DMS114 treated with DMSO at 0.1 percent for 48 hours (cell line): ENCODE measurements at regions not wholly inside any gene's neighbourhood (a gene's known extent, or its start where the extent isn't known, plus 50 kb on each side); places are given as distances from the start of the nearest gene placed in this dataset.

Experiments
- DNase-seq: peaks from one replicate; lab custom pipeline; 2025; ENCODE audit not compliant: unreplicated experiment; lab: John Stamatoyannopoulos, UW

DNA sequence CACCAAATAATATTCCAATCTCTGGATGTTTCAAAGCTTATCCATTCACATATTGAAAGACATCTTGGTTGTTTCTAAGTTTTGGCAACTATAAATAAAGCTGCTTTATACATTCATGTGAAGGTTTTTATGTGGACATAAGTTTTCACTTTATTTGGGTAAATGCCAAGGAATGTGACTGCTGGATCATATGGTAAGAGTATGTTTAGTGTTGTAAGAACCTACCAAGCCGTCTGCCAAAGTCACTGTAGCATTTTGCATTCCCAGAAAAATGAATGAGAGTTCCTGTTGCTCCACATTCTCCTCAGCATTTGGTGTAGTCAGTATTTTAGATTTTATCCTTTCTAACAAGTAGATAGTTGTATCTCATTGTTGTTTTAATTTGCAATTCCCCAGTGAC lies 1047.7 kb downstream of the C4orf33 start:
- DNase-seq, result no peak

DNA sequence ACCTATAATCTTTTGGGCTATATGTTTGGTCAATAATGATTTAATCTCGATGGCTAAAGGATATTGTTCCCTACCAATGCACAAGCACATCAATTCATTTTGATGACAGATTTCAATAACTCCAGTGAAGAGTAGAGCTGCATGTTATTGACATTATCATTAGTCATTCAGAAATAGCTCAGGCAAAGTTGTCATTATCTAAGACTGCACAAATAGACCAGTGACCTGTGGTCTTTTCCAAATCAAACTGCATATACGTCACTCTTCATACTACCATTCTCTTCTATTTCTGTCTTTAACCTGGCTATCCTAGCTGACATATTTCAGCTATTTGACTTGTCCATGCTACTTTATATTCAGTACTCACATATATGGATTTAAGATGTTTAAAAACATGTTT lies 1050.8 kb downstream of the C4orf33 start:
- DNase-seq, result no peak

DNA sequence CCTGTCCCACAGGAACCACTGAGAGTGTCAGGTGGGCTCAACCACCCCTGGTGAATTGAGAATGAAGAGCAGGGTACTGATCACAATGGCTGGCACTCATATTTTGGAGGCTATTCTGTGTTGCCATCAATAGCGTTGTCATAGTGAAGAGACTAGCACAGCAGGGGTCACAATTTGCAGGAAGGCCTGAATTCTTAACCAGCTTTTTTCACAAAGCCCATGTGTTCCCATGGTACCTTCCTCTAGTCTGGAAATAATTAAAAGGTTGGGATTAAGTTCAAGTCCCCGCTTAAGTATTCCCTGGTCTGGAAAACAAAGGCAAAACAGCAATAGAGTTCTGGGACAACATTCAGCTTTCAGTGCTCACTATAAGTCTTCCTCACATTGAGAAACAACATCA lies 1051.7 kb downstream of the C4orf33 start:
- no peak for DNase-seq

DNA sequence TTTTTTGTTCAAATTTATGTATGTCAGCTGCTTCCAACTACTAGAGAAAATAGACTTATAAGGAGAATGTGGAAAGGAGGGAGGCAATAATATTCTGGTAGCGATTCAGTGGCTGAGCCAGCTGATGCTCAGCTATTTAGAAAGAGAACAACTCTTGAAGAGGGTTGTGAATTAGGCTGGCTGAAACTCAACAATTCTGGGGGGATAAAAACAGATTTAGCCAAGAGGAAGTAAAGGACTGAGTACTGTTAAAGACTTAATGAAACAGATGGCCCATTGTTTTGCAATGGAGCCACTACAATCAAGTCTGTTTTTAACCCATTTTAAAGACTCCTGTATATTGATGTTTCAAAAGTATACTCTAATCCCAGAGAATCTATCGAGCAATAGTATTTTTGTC lies 1058.9 kb downstream of the C4orf33 start:
- DNase-seq, result no peak

DNA sequence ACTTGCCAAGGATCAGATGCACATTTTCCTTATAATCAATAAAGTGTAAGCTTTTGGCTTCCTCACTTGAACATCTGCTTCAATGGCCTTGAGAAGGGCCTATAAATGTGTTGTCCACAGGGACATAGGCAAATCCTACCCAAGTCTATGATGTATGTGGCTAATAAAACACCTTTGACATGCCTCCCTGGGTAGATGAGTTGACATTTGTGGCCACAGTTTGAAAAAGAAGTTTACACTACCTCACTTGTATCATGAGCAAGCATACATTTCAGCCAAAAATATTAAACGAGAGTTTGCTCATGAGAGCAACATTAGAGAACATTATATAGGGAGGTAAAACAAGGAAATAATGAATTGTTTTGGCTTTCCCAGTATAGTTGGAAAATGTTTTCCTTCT lies 1067.7 kb downstream of the C4orf33 start:
- DNase-seq, result no peak

DNA sequence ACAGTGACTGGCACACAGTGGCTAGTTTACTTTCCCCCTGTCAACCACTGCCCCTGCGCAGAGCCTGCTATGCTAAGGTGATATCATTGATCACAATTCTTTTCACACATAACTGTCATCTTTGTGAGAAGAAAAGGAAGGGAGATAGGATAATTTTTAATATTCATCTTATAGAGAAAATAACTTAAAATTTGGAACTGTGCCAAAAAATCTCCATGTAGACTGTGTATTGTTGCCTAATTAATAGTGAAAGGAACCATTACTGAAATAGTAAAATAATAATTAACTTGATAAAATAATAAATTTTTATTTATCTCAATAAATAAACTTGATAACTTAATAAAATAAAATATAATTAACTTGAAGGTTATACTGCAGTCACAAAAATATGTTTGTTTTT lies 1069.4 kb downstream of the C4orf33 start:
- no peak for DNase-seq

DNA sequence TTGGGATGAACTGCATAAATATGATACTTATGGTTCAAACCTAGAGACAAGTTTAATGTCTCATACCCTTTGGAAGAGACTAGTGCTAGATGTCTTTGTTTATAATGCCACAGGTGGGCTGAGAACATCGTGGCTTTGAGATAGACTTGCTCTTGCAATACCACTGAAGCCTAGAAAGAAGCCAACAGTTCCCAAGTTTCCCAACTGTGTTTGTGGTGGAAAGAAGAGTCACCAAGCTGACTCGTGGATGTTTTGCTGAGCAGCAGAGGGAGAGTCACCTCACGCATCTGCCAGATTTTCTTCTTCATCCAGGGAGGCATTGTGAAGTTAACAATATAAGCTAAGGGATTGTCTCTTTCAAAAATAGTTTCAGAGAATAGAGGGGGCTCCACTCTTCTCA lies 1076.2 kb downstream of the C4orf33 start:
- no peak for DNase-seq

DNA sequence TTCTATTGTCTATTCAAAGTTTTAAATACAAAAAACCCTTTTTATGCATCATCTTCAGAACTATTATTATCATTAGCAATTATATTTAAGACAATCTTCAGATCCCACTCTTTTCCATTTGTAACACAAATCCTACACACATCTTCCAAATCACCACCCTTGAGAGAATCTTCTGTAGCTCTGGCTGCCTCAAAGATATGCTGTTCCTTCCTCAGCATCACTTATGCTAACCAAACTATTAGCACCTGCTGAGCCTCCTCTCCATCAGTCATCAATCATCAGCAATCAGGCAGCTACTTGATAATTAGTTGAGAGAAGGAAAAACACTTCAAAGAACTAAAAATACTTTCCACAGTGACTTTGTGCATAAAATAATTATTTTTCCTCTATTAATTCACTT lies 1082.2 kb downstream of the C4orf33 start:
- DNase-seq, result no peak

DNA sequence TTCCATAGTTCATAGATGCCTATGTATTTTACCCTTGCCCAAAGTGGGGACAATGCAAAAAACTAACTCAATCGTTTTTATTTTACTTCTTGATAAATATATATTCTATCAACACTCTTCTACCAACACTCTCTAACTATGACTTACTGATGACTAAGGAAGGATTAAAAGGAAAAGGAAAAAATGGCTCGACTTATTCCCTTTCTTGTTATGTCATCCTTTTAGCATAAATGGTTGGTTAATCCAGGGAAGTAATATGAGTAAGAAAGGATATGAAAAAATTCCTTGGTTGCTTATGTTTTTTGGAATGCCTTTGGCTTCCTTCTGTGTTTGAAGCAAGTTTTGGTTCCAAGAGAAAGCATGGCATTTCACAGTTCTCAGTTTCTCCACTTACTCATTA lies 1087.1 kb downstream of the C4orf33 start:
- no peak for DNase-seq

DNA sequence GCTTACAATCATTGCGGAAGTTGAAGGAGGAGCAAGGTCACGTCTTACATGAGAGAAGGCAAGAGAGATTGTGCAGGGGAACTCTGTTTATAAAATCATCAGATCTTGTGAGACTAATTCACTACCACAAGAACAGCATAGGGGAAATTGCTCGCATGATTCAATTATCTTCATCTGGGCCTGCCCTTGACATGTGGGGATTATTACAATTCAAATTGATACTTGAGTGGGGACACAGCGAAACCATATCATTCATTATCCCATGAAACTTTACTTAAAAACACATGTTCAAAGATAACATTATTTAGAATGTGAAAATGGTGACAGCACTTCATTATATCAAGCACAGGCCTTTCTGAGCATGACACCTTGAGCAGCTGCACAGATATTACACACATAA lies 1087.8 kb downstream of the C4orf33 start:
- DNase-seq, result no peak

DNA sequence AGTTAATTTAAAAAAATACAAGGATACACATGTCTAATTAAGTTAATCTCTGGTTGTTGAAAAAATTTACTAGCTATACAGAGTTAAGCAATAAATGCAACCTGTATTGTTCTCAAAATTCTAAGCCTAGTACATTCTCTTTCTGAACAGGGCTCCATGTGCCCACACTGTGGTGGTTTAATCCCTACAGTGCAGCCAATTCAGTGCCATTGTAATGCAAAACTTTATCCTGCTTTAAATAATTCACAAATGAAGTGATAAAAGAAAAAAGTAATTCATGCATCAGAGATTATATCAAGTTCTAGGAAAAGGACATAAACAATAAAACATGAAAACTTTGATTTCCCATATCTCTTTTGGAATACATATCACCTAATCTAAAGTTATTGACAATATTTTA lies 1089.2 kb downstream of the C4orf33 start:
- no peak for DNase-seq

DNA sequence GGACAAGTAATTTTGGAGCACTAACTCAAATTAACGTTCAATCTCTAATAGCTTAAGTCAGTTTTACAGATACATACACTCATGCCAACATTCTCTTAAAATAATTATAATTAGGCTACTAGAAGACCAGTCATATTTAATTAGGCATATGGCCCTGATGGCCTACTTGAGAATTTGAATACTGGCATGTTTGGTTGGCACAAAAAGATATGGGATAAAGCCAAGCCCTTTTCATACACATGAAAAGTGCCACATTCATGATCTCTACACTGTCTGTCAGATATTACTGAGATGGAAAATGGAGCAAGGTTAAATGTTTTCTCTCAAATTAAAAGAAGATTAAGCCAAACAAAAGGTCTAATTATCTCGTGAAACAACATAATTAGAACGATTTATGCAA lies 1091.0 kb downstream of the C4orf33 start:
- no peak for DNase-seq

DNA sequence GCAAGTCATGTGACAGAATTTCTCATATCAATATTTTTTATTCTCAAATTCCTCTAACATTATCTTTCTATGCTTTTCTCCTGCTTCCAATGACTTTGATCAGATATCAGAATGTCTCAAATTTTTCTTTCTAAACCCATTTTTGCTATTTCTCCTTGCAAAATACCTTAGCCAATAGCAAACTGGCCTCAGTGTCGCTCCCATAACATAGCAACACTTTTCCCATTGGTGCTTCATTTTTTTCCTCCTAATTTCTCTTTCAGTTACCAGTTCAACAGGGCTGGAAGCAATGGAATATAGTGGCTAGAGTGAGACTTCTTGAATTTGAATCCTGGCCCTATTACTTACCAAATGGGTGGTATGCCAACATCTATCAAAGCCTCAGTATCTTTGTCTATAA lies 1091.6 kb downstream of the C4orf33 start:
- DNase-seq, result no peak

DNA sequence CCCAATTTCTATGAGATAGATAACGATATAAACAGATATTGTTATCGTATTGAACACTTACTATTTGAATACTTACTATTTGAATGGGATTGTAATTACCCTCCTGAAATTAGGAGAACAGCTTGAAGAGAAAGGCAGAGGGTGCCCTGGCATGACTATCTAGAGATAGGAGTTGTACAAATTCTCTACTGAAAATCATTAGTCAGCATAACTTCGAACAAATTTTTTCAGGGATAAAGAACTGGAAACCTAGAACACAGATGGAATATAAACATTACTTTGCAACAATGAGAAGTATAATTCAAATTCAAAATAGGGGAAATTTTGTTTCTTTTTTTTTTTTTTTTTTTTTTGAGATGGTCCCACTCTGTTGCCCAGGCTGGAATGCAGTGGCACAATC lies 1096.8 kb downstream of the C4orf33 start:
- no peak for DNase-seq

DNA sequence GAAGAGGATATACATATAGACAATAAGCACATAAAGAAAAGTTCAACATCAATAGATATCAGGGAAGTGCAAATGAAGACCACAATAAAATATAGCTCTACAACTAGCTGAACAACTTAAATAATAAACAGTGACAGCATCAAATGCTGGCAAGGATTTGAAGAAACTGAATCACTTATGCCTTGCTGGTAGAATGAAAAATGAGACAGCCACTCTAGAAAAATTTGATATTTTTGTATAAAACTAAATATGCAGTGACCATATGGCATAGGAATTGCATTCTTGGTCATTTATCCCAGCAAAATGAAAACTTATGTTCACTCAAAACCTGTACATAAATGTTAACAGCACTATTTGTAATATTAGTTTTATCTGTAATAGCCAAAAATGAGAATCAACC lies 1102.0 kb downstream of the C4orf33 start:
- DNase-seq, result no peak

DNA sequence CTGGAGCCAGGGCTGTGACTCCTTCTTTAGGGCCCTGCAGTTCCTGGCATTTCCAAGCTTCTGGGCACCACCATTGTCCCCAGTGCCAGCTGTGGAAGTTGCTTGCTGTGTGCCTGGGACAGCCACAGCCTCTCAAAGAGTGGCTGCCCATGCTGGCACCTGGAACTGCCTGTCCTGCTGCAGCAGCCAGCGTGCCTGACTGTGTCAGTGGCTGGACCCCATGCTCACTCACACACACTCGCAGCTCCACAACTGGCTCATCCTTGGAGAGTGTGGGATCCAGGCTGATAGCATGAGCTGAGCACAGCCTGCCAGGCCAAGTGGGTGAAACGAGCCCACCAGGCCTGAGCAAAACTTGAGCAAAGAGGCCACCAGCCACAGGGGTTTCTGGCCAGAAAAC lies 1107.6 kb downstream of the C4orf33 start:
- no peak for DNase-seq

DNA sequence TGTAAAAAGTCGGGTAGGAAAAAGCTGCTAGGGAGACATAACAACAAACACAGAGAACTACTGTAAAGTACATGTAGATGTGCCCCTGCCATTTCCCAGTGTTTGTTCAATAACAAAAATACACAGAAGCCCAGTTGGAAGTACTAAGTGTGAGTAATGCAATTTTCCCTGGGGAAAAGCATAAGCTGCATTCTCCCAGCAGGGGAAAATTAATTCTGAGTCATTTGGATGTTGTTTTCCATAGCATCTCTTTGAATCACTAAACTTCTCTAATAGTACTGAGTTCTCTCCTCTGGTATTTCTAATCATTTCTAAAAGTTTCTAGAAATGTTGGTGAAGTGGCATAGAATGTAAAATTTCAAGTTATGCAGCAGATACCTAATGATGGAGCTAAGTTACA lies 1114.9 kb downstream of the C4orf33 start:
- DNase-seq, result no peak

DNA sequence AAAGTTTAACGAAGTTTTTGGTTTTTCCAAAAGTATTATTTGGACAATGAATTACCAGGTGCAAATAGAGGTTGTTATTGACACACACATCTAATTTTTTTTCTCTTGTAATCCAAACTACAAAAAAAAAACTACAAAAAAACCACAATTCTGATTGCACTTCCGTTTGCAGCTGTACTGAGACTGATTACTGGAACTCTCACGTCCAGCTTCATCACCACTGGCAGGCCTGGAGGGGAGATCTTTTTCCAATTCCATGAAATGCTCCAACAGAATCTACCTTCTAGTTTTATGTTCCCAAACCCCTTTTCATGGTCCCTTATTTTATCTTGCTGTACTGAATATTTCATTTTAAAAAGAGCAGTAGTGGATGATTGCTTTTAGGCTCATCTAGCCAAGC lies 1118.3 kb downstream of the C4orf33 start:
- DNase-seq, result no peak

DNA sequence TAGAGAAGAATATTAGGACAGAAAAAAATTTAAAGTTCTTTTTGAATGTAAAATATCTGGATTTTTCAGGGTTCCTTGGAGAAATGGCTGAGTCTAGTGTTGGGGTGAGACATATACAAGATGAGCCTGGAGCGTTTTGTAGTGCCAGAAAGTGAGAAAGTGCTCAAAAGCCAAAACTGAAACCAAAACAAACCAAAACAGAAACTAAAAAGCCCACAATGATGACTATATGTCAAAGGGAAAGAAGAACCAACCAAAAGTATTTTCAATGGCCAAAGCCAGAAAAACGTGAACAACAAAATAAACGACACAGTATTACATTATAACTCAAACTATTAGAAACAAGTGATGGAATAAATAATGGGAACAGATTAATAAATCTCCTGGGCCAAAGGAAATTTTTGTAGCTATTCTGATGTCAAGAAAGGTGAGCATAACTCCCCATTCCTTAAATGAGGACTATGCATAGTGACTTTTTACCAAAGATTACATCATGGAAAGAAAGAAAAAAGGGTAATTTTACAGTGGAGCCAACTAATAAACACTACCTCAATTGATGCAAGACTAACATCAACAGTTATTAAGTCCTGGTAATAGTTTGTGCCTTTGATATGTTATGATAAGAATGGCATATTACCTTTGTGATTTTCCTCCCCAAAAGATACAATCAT lies 1137.6 kb downstream of the C4orf33 start:
- DNase-seq, result no peak

DNA sequence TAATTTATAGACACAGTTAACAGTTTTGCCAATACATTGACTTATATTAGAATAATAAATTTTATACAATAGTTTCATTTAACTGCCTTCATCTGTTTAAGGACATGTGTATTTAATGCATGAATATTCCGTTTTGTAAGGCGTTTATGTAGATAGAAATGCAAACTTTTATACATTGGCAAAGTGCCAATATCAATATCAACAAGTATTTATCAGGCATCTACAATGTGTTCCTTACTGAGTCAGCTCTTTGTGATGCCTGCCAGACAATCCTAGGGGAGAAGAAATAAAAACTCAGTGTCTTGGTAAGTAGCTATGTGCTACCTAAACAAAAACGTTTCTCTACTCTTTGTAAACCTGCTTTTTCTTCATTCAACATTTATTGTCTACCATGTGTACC lies 1142.2 kb downstream of the C4orf33 start:
- no peak for DNase-seq

DNA sequence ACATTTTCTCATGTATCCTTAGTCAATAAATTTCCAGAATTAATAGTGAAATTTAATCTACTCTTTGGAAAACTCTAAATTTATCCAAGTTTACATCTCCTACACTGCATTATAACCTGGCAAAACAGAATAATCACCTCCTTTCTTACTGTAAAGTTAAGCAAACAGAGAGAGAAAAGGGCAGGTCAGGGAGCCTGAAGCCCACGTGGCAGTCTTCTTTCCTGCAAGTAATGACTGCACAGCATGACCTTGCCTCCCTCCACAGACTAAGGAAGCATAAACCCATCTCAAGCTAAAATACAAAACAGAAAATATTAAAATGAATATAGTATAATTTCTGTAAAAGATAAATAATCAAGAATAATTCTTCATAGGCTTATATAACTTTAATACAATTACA lies 1153.0 kb downstream of the C4orf33 start:
- DNase-seq, result no peak

DNA sequence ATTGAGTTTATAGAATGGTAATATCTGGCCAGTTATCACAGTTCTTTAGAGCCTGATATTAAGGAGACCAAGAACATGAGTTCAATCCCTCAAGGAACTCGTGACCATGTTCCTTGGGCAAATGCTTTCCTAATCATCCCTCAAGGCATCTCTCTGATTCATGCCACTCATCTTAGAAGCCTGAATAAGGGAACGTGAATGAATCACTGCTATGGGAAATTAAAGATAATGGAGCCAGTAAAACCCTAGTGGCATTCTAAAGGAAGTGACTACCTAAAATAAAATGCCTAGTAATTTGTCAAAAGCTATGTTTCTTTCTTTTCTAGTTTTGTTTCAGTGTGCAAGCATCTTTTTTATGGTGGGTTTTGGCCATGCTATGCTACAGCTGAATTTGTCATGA lies 1161.3 kb downstream of the C4orf33 start:
- no peak for DNase-seq

DNA sequence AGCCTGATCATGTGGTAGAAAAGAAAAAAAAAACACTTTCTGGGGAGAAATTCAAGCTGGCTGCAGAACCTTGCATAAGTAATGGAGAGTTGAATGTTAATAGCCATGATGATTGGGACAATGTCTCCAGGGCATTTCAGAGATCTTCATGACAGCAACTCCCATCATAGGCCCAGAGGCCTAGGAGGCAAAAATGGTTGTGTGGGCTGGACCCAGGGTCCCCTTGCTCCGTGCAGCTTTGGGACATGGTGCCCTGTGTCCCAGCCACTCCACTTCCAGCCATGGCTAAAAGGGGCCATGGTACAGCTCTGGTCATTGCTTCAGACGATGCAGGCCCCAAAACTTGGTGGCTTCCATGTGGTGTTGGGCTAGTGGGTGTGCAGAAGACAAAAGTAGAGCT lies 1170.9 kb downstream of the C4orf33 start:
- no peak for DNase-seq

DNA sequence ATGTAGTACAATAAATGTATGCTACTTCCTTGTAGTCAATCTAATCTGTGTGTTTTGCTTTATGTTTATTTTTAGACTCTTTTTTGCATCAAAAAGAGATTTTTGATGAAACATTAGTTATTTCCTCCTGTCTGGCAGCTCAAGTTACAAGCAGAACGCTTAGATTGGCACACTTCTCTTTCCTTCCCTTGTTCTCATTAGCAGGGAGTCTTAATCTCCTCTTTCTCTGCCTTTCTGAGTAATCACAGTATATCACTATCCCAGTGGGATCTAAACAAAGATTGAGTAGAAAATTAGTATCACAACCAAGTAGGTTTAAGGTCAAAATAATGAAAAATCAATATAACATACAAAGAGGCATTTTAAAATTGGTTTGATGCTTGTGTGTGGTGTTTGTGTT lies 1192.6 kb downstream of the C4orf33 start:
- DNase-seq, result no peak
